ENCODE measurements at regions not wholly inside any gene's neighbourhood (a gene's known extent, or its start where the extent isn't known, plus 50 kb on each side); places are given as distances from the start of the nearest gene placed in this dataset.

- TF ChIP-seq EP300 (IDR thresholded peaks at IDR 0.05; ENCODE audit: borderline replicate concordance) (no peak), FOXM1 (IDR thresholded peaks at IDR 0.05; ENCODE audit: borderline replicate concordance, low read depth) (no peak), TAF1 (IDR thresholded peaks at IDR 0.05; ENCODE audit: low read depth) (no peak), ZBTB7A (IDR thresholded peaks at IDR 0.05; ENCODE audit: low read depth) (no peak)
- TF ChIP-seq, protein P1, sequence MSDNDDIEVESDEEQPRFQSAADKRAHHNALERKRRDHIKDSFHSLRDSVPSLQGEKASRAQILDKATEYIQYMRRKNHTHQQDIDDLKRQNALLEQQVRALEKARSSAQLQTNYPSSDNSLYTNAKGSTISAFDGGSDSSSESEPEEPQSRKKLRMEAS (IDR thresholded peaks at IDR 0.05): no peak
- TF ChIP-seq, protein P2, sequence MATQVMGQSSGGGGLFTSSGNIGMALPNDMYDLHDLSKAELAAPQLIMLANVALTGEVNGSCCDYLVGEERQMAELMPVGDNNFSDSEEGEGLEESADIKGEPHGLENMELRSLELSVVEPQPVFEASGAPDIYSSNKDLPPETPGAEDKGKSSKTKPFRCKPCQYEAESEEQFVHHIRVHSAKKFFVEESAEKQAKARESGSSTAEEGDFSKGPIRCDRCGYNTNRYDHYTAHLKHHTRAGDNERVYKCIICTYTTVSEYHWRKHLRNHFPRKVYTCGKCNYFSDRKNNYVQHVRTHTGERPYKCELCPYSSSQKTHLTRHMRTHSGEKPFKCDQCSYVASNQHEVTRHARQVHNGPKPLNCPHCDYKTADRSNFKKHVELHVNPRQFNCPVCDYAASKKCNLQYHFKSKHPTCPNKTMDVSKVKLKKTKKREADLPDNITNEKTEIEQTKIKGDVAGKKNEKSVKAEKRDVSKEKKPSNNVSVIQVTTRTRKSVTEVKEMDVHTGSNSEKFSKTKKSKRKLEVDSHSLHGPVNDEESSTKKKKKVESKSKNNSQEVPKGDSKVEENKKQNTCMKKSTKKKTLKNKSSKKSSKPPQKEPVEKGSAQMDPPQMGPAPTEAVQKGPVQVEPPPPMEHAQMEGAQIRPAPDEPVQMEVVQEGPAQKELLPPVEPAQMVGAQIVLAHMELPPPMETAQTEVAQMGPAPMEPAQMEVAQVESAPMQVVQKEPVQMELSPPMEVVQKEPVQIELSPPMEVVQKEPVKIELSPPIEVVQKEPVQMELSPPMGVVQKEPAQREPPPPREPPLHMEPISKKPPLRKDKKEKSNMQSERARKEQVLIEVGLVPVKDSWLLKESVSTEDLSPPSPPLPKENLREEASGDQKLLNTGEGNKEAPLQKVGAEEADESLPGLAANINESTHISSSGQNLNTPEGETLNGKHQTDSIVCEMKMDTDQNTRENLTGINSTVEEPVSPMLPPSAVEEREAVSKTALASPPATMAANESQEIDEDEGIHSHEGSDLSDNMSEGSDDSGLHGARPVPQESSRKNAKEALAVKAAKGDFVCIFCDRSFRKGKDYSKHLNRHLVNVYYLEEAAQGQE (IDR thresholded peaks at IDR 0.05; ENCODE audit: low read depth): no peak
These were observed 101.8 kb upstream of the MKLN1 start for GRCh38 chr7:131225619-131226513.

Measured in Ishikawa (cell line).